Daoy (cell line): ENCODE measurements at regions not wholly inside any gene's neighbourhood (a gene's known extent, or its start where the extent isn't known, plus 50 kb on each side); places are given as distances from the start of the nearest gene placed in this dataset.
"Not testable (repeated sequence)": the region's sequence is repeated elsewhere in the genome, so short reads cannot be mapped to it uniquely, and the experiment has no call there.

Experiments
- DNase-seq: peaks from one replicate; pipeline ENCODE4 v3.0.0-alpha.2; 2015; ENCODE audit warnings: low read depth

DNA sequence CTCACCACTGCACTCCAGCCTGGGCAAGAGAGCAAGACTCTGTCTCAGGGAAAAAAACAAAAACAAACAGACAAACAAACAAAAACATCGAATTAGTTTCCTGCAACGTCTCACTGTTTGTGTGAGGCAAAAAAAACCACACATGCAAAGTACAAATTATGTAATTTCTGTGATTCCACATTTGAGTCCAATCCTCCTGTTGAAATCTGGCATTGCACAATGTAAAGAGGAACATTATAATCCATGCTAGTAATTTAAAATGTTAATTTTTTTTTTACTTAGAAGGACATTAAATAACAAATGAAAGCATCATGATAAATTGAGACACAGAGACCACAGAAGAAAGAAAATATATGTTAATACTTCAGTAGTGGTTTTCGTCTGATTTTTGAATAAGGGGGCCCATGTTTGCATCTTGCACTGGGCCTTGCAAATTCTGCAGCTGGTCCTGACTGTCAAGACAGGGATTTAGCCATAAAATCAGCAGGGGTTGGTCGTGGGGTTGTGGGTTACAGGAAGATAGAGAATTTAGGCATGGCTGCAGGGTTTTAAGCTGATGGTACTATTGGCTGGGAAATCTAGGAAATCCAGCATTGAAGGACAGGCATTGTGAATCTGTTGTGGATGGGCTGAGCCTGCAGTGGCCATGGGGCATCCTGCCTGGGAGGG lies 102.6 kb upstream of the ALDH3B2 start:
- no peak for DNase-seq

GRCh38 chr11:67774175-67774574 lies 99.8 kb upstream of the ALDH3B2 start:
- not testable (repeated sequence) for DNase-seq

GRCh38 chr11:67768001-67768730 lies 93.7 kb upstream of the ALDH3B2 start:
- DNase-seq, result not testable (repeated sequence)

GRCh38 chr11:67761211-67761610 lies 86.8 kb upstream of the ALDH3B2 start:
- DNase-seq, result not testable (repeated sequence)

DNA sequence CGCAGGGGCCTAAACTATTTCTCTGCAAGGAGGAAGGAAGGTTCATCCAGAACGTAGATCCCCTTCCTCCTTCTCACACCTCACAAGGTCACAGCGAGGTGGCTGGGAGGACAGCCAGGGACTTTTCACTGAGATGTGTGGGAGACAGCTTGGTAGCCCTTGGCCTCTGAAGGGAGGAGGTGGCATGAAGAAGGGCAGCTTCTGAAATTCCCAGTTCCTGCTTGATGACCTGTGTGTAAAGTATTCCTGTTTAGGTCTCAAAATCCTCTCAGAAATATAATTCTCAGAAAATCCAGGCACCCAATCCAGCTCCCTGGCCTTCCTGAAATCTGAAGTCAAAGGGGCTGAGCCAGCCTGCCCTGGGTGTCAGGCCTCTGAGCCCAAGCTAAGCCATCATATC lies 84.9 kb upstream of the ALDH3B2 start:
- DNase-seq, result not testable (repeated sequence)

GRCh38 chr11:67758467-67758866 lies 84.0 kb upstream of the ALDH3B2 start:
- not testable (repeated sequence) for DNase-seq

DNA sequence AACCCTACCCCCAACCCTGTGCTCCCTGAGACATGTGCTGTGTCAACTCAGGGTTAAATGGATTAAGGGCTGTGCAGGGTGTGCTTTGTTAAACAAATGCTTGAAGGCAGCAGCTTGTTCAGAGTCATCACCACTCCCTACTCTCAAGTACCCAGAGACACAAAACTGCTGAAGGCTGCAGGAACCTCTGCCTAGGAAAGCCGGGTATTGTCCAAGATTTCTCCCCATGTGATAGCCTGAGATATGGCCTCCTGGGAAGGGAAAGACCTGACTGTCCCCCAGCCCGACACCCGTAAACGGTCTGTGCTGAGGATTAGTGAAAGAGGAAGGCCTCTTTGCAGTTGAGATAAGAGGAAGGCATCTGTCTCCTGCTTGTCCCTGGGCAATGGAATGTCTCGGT lies 83.6 kb upstream of the ALDH3B2 start:
- not testable (repeated sequence) for DNase-seq

- DNase-seq, result not testable (repeated sequence)
Measured at GRCh38 chr11:67753820-67754219, 79.4 kb upstream of the ALDH3B2 start.

DNA sequence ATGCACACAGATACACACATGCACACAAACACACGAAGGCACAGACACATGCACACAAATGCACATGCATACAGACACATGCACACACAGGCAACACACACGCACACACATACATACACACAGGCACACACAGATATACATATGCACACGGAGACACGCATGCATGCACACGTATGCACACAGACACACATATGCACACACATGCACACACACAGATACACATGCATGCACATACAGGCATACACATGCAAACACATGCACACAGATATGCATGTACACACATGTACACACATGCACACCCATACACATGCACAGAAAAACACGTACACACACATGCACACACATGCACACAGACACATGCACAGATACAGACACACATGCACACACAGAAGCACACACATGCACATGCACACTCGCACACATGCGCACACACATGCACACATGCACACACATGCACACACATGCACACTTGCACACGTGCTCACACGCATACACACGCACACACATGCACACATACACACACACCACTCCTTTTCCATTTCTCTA lies 70.8 kb upstream of the ALDH3B2 start:
- no peak for DNase-seq

DNA sequence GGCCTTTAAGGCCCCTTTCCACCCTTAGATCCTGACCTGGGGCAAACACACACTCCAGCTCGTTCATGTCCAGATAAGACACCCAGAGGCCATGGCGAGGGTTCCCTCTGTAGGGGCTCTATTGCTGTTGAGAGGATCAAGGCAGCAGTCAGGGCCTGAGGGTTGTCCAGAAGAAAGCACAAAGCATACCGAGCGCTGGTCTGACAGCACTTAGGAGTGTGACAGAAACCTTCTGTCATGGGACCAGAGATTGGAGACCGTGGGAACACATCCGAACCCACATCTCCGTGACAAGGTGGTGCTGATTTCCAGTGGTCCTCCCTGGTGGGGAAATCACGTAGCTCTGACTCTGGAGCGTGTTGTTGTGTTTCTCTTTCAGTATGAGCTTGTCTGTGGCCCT lies 69.8 kb upstream of the ALDH3B2 start:
- DNase-seq, result not testable (repeated sequence)

DNA sequence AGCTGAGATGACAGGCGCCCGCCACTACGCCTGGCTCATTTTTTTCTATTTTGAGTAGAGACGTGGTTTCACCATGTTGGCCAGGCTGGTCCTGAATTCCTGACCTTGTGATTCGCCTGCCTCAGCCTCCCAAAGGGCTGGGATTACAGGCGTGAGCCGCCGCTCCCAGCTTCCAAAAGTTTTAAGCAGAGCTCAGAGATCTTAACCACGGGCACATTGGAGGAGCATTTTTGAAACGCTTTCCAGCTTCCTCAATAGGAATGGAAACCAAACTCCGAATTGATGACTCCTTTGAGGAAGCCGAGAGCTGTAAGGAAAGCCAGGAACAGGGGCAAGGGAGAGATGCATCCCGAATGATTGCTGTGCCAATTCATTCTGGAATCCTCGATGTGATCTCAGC lies 63.8 kb upstream of the ALDH3B2 start:
- DNase-seq, result not testable (repeated sequence)

DNA sequence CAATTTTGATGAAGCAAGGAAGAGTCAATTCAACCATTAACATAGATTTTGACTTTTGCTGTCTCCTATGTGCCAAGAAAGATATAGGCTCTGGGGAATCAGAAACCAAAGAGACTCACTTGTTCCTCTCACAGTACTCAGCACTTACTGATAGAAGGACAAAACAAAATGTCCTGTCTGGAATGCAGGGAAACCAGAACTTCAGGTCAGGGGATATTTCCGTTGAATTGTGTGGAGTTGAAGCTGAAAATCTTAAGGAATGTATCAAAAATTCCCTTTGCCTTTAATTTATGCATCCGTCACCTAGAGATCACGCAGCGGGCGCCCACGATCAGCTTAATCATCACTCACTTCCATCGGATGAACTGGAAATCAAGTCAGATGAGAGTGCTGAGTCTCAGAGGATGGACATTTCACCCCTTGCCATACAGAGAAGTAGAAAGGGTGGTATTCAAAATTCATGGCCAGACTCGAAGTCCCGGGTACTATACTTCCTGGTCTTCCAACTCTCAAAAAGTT lies 63.2 kb upstream of the ALDH3B2 start:
- DNase-seq, result not testable (repeated sequence)

DNA sequence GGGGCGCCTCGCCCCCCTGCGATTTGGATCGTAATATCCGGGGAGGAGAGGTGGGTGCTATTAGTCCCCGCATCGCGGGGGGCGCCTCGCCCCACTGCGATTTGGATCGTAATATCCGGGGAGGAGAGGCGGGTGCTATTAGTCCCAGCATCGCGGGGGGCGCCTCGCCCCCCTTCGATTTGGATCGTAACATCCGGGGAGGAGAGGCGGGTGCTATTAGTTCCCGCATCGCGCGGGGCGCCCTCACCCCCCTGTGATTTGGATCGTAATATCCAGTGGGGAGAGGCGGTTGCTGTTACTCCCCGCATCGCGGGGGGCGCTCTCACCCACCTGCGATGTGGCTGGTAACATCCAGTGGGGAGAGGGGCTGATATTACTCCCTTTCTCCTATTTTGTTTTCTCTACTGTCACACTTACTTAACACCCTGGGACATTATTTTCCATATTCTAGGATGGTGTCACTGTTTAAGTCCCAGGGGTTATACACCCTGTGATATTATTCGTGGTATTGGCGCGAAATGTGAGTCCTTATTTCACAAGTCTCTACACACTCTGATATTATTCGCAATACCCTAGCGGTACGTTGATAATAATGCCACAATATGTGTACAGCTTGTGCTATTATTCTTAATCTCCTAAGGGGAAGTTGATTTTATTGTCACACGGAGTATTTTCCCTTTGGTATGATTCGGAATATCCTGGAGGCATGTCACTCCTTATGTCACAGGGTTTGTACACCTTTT lies 57.8 kb upstream of the ALDH3B2 start:
- DNase-seq, result peak; percentile 66

GRCh38 chr11:67731583-67731982 lies 57.2 kb upstream of the ALDH3B2 start:
- no peak for DNase-seq

DNA sequence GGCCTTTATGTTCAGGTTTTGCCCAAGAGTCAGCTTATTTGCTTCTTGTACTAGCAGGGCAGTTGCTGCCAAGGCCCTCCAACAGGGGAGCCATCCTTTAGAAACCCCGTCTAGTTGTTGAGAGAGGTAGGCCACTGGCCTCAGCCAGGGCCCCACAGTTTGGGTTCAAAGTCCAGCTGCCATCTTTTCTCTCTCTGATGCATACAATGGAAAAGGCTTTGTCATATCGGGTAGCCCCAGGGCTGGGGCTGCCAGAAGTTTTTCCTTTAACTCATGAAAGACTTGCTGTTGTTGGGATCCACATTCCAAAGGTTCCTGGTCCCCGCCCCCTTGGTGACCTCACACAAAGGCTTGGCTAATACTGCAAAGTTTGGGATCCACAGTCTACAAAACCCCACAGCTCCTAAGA lies 53.7 kb upstream of the ALDH3B2 start:
- not testable (repeated sequence) for DNase-seq

GRCh38 chr11:67727066-67728040 lies 52.9 kb upstream of the ALDH3B2 start:
- DNase-seq, result not testable (repeated sequence)
